AML-193 (cell line): ENCODE measurements at regions not wholly inside any gene's neighbourhood (a gene's known extent, or its start where the extent isn't known, plus 50 kb on each side); places are given as distances from the start of the nearest gene placed in this dataset.

Experiments used
- DNase-seq, 2 experiments: peaks; one replicate each; lab custom pipeline; 2025; lab: John Stamatoyannopoulos, UW

DNA sequence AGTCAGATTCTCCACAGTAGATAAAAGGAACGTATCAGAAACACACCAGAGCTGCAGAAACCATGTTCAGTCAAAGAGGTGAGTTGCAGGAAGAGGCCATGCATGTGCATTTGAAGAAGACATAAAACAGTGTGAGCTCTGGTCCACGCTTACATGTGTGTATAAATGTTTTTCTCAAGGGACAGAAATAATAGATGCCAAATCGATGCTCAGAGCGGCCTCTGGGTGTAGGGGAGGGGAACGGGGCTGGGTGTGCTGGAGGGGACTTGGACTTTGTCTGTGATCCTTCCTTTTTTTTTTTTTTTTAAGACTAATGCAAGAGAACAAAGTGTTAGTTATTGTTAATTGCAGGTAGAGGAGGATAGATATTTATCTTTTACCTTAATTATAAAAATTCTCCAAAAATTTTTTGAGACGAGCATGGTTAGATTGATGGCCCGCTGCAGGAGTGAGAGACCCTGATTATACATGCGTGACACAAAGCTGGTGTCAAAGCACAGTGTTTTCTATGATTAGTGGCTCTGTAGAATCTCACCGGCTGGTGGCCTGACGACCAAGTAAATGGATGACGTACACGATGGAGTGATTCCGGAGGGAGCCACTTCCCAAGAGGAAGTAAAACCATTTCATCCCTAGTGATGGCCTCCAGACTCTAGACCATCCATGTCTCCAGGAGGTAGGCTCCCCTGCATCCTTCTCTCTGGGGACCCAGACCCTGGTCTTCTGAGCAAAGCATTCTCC lies 240.2 kb downstream of the ENGASE start:
- DNase-seq, result no peak

DNA sequence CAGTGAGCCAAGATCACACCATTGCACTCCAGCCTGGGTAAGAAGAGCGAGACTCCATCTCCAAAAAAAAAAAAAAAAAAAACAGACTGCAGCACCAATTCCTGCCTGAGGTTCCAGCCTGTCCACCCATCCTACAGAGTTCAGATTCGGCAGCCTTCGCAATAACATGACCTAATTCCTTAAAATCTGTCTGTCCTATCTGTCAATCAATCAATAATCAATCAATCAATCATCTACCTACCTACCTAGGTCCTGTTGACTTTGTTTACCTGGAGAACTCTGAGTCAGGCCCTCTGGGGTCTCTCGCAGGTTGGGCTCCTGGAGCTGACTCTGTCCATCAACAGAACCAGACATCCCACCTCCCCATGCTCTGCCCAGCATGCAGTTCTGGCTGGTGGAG lies 236.7 kb downstream of the ENGASE start:
- no peak for DNase-seq

DNA sequence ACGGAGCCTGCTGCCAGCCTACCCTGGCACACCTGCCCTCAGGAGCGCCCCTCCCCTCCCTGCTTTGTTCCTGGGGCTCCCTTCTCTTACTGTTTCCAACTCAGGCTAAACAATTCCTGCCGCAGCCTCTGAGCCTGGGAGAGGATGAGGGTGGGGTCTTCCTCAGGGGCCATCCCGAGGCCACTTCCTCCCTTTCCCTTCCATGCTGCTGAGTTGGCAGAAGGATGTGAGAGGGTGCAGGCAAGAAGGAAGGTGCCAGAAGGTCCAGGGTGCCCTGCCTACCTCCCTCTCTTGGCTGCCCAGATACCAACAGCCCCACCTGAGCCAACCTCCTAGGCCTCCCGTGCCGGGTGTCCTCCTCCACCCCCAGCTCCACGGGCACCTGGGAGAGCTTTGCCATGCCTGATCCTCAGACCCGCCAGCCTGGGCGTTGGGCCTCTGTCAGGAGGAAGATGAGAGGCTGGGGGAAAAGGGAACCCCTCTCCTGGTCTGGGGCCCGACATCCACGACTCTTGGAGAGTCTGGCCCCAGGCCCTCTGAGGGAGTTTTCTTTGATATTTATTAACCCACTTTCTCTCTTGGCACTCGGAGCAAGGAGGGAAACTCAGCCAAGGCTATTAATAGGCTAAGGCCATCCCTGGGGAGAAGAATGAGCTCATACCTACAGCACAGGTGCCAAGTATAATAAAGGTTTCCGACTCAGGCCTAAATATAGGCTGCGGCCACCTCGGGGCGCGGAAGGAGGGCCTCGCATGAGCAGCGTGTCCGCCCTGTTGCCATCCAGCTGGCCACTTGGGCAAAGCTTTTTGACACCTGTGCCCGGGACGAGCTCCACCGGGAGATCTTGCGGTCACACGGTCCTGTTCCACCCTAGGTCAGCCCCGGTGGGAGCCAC lies 232.0 kb downstream of the ENGASE start:
- DNase-seq, result no peak

- DNase-seq, result no peak
Observed at GRCh38 chr17:79305768-79306423, 231.3 kb downstream of the ENGASE start.

- DNase-seq, result no peak
Observed at GRCh38 chr17:79305376-79305767, 230.7 kb downstream of the ENGASE start.

DNA sequence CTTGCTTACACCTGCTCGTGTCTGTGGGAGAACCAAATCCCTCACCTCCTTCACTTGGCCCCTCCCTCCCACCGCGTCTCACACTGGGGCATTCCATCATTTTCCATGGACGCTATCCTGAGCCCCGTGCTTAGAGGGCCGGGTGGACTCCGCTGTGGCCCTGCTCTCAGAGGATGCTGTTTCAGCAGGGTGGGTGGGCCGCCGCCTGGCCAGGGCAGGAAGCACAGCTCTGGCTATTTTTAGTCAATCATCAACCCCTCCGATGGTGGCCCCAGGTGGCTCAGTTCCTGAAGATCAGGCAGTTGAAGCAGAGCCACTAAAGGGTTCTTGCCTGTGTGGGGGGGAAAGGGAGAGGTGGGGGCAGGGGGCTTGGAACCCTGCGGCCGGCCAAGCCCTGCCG lies 230.3 kb downstream of the ENGASE start:
- no peak for DNase-seq

GRCh38 chr17:79303641-79304205 lies 229.1 kb downstream of the ENGASE start:
- DNase-seq, result no peak

DNA sequence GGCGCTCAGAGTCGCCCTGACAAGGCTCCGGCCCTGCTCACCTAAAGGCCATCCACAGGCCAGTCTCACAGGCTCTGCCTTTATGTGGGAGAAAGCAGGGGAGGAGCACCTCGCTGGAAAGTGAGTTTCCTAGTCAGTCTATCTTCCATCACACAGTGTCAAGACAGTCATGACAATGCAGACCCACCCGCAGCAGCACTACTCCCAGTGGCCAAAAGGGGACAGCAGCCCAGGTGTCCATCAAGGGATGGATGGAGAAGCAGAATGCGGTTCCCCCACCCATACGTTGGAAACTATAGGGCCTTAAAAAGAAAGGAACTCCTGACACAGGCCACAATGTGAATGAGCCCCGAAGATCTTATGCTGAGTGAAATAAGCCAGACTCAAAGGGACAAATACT lies 226.8 kb downstream of the ENGASE start:
- no peak for DNase-seq

- DNase-seq, result no peak
Observed at GRCh38 chr17:79299349-79299748, 224.7 kb downstream of the ENGASE start.

DNA sequence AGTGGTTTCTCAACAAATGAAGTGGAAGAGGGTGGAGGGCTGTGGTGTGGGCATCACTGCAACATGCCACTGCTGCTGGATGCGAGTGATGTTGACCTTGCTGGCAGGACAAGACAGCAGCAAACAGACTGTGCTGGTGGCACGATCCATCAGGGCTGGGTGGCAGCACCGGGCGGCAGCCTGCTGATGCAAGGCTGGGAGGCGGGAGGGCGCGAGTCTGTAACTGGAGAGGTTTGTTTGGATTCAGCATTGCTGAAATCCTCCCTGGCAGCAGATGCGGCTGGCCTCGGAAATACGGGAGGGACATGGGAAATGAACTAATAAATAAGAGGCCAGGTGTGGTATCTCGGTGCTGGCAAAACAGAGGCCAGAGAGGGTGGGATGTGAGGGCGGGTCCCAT lies 224.2 kb downstream of the ENGASE start:
- no peak for DNase-seq

DNA sequence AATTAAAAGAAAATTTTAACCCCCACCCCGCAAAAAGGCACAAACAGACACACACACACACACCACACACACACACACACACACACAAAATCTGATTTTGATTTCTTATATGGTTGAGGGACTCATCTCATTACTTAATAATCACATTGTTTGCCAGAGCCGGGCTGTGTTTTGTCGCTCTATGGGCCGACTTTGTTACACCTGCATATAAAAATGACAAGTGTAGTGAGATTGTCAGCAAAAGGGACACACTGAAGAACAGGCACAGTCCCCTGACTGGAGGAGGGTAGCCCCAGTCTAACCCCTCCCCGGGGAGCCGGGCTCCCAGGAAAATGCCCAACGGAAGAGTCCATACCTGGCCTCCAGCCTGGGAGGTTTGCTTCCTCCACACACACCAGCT lies 221.6 kb downstream of the ENGASE start:
- no peak for DNase-seq

DNA sequence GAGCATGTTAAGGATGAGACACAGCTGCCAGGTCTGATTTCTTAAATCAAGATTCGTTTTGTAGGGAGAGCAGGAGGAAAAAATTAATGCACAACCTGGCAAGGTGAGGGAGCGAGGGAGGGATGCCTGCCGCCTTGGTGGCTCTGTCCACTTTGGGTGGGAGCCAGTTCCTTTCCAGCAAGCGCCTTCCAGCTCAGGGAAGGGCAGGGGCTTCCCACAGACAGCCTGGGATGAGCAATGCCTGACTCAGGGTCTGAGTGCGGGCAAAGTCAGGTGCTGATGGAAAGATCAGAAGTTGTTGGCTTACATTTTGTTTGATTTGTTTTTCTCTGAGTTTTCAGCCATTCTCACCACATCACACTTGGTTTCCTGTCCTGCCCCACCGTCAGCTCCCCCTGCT lies 220.7 kb downstream of the ENGASE start:
- DNase-seq, result no peak

DNA sequence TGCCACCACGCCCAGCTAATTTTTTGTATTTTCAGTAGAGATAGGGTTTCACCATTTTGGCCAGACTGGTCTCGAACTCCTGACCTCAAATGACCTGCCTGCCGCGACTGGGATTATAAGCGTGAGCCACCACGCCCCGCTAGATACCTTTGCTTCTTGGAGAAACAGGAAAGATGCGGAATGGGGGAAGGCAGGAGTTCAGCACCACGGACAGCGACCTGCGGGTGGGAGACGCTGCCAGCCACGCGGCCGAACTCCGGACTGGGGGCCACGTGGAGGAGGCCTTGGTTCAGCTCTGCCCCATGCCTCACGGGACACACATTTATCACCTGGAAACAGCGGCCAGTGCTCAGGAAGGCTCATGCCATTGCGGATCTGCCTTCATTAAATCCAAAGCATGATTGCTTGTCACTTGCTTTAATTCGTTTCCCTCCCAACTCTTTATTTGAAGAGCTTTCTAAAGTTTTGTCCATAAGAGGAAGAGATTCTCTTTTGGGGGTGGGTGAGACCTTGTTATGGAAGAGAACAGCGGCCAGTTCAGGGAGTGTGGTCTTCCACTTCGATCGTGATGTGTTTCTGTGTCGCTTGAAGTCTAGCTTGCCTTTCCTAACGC lies 219.9 kb downstream of the ENGASE start:
- DNase-seq, result no peak

- DNase-seq, result no peak
Observed at GRCh38 chr17:79292501-79292900, 217.9 kb downstream of the ENGASE start.

GRCh38 chr17:79291391-79291790 lies 216.8 kb downstream of the ENGASE start:
- no peak for DNase-seq

GRCh38 chr17:79290726-79291125 lies 216.1 kb downstream of the ENGASE start:
- DNase-seq, result no peak

DNA sequence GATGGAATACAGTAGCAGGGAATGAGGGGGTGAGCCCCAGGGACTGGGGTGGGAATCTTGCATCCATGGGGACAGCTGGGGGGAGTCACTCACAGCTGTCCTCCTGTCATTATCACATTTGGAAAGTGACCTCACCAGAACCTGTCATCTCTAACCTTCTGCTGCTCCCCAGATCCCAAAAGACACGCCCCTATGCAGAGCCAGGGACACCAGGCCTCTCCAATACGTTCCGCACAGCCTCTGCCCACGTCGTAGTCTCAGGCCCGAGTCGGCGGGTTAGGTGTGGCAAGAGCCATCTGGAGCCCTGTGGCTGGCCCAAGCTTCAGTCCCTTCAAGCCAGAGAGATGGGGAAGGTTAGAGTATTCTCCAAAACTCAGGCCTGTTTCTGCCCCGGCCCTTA lies 214.3 kb downstream of the ENGASE start:
- no peak for DNase-seq

DNA sequence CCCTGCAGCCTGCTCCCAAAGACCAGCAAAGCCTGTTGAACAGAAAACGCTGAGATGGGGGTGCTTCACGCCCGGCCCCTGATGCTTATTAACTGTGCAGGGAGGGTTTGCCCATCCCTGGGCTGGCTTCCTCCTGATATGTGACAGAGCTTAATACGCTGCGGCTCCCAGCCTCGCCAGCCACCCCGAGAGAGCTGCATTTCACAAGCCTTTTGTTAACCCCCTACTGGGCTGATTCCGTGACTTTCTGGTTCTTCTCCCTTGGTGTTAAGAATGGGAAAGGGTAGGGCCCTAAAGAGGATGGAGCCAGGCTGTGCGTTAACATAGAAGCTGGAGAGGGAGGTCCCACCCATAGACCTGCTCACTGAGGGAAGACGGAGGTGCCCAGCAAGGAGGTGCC lies 211.8 kb downstream of the ENGASE start:
- no peak for DNase-seq

DNA sequence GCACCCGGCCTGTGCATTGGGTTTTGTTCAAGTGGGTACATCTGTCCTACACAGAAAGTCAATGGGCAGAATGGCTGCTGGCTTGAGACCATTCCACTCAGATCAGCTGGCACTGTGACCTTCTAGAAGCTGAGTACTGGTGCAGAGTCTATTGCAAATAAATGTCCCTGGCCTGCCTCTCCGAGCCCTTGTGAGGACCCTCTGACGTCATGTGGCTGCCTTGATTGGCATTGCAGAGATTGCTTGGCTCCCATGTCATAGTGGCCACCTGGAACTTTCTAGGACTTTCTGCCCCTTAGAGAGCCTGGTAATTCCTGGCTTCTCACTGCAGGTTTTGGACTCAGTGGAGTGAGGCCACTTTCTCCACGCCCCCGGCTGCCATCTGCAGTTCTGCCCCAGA lies 211.3 kb downstream of the ENGASE start:
- DNase-seq, result no peak

GRCh38 chr17:79282294-79282693 lies 207.7 kb downstream of the ENGASE start:
- no peak for DNase-seq

DNA sequence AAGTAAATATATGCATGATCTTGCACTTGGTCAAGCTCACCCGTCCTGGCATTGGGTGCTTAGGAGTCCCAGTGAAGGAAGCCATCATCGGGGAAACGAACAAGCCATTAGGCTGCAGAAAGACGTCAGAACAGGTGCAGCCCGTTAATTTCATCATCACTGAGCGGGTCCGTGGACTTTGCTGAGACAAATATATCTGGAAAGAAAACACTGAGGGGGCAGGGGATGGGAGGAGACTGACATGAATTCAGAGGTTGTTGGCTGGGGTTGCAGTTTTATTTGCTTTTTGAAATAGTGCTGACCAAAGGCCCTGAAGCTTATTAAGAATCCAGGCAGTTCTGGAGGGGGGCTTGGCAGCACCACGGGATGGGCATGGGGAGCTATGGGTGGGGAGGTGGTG lies 207.2 kb downstream of the ENGASE start:
- no peak for DNase-seq
